ENCODE measurements at regions not wholly inside any gene's neighbourhood (a gene's known extent, or its start where the extent isn't known, plus 50 kb on each side); places are given as distances from the start of the nearest gene placed in this dataset.

GRCh38 chr1:65514041-65514440 is 93.6 kb downstream of the LEPR start:
- TF ChIP-seq EZH2 (IDR thresholded peaks at IDR 0.05; ENCODE audit: borderline replicate concordance, low read depth, low read length, poor library complexity, severe bottlenecking) (no peak), CTCF (conservative IDR thresholded peaks at IDR 0.05; ENCODE audit: low read depth, low read length) (no peak)

Data from A673 (cell line).